ENCODE measurements at regions not wholly inside any gene's neighbourhood (a gene's known extent, or its start where the extent isn't known, plus 50 kb on each side); places are given as distances from the start of the nearest gene placed in this dataset.

DNA sequence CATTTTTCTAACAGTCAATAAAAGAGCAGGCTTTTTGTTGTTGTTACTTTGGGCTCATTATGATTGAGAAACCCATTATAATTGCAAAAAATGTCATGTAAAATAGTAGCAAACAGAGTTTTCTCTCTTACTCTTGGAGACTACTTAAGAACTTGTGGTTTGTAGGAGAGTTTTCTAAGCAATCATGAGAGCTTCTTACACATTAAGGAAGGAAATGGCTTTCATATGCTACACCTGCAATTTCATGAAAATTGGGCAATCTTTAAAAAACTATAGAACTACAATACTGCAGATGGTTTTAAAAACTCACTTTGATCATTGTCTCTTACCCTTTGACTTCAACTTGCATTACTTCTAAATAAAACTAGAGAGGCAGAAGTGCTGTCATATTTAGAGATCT lies 701.8 kb downstream of the ZPLD1 start:
- Histone ChIP-seq H3K56ac (ENCODE audit: insufficient read length, low read depth, low read length) (no peak overlapping the region), H2AK5ac (ENCODE audit: insufficient read length, low read length) (no peak overlapping the region), H3K14ac (ENCODE audit: insufficient read depth, low read length) (no peak overlapping the region), H2BK15ac (ENCODE audit: low read depth, low read length) (no peak overlapping the region), H3K79me2 (ENCODE audit: insufficient read depth, low read length) (no peaks in the 10 kb centered on the region), H2BK120ac (ENCODE audit: low read depth, low read length, poor library complexity, severe bottlenecking) (no peak overlapping the region), H4K91ac (ENCODE audit: insufficient read length, low read depth, low read length) (no peak overlapping the region), H3K9me3 (ENCODE audit: control insufficient read depth, low read depth, low read length) (no peaks in the 10 kb centered on the region), H2BK20ac (ENCODE audit: low read depth, low read length, poor library complexity, severe bottlenecking) (no peak overlapping the region), H3T11ph (ENCODE audit: low read length) (no peak overlapping the region), H2BK12ac (ENCODE audit: insufficient read length, low read depth, low read length) (no peak overlapping the region), H3K27me3 (ENCODE audit: insufficient read depth, low read length) (no peaks in the 10 kb centered on the region), H3K18ac (ENCODE audit: insufficient read length, low read depth, low read length) (no peak overlapping the region), H3K4ac (ENCODE audit: low read depth, low read length) (no peak overlapping the region), H3K4me2 (ENCODE audit: insufficient read depth, insufficient read length, low read length) (no peak overlapping the region), H3K27ac (ENCODE audit: insufficient read length, low read depth, low read length) (no peak overlapping the region), H3K23me2 (ENCODE audit: insufficient read length, low read depth, low read length, poor library complexity, severe bottlenecking) (no peaks in the 10 kb centered on the region), H3K4me1 (ENCODE audit: insufficient read depth, low read length) (no peaks in the 10 kb centered on the region), H4K5ac (ENCODE audit: insufficient read length, low read depth, low read length) (no peak overlapping the region), H3K23ac (ENCODE audit: insufficient read length, low read depth, low read length) (no peak overlapping the region), H2AFZ (ENCODE audit: low read length) (no peak overlapping the region), H2BK5ac (ENCODE audit: insufficient read length, low read length) (no peak overlapping the region), H4K8ac (replicated peaks; ENCODE audit: insufficient read length, low read depth, low read length) (no peak overlapping the region), H4K20me1 (ENCODE audit: control insufficient read depth, insufficient read depth, insufficient read length) (no peaks in the 10 kb centered on the region), H3K9ac (ENCODE audit: extremely low read depth, insufficient read length, low read length) (no peak overlapping the region), H3K79me1 (ENCODE audit: insufficient read depth, low read depth, low read length, poor library complexity, severe bottlenecking) (no peaks in the 10 kb centered on the region)
- peaks cover 9 to 10% of the 10 kb centered on the region in 2 experiments for H3K4me1 Mint-ChIP-seq
- no peak overlapping the region for H3K27ac Mint-ChIP-seq
- no peaks in the 10 kb centered on the region; a peak in 1 of 5 replicates for H3K9me3 Mint-ChIP-seq
- no peak overlapping the region for H3K4me3 Mint-ChIP-seq
- no peaks in the 10 kb centered on the region for H3K36me3 Mint-ChIP-seq (ENCODE audit: insufficient read depth in 1 of 3, low read depth in 3 of 3)
- no peak for DNase-seq
- no peaks in the 10 kb centered on the region for H3K27me3 Mint-ChIP-seq (ENCODE audit: low read depth)
- TF ChIP-seq, protein P1, sequence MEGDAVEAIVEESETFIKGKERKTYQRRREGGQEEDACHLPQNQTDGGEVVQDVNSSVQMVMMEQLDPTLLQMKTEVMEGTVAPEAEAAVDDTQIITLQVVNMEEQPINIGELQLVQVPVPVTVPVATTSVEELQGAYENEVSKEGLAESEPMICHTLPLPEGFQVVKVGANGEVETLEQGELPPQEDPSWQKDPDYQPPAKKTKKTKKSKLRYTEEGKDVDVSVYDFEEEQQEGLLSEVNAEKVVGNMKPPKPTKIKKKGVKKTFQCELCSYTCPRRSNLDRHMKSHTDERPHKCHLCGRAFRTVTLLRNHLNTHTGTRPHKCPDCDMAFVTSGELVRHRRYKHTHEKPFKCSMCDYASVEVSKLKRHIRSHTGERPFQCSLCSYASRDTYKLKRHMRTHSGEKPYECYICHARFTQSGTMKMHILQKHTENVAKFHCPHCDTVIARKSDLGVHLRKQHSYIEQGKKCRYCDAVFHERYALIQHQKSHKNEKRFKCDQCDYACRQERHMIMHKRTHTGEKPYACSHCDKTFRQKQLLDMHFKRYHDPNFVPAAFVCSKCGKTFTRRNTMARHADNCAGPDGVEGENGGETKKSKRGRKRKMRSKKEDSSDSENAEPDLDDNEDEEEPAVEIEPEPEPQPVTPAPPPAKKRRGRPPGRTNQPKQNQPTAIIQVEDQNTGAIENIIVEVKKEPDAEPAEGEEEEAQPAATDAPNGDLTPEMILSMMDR (conservative IDR thresholded peaks at IDR 0.05) = no peak
